ENCODE measurements at regions not wholly inside any gene's neighbourhood (a gene's known extent, or its start where the extent isn't known, plus 50 kb on each side); places are given as distances from the start of the nearest gene placed in this dataset.

GRCh38 chr6:141260627-141261015, 872.1 kb upstream of the GJE1 start:
- no peaks in the 10 kb centered on the region for H3K36me3 ChIP-seq (ENCODE audit: insufficient read depth, low read length)
- no peak overlapping the region for H3K4me3 ChIP-seq (ENCODE audit: low read length)
- H2AFZ ChIP-seq (ENCODE audit: low read depth, low read length) = no peak overlapping the region

DNA sequence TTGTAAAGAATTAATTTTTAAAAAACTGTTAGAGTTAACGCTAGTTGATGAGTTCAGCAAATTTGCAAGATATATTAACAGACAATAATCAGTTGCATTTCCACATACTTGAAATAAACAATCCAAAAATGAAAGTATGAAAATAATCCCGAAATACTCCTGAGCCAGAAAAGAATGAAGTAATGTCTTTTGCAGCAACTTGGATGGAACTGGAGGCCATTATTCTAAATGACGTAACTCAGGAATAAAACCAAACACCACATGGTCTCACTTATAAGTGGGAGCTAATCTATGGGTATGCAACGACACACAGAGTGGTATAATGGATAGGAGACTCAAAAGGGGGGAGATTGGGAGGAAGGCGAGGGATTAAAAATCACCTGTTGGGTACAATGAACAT, 872.9 kb upstream of the GJE1 start:
- Histone ChIP-seq H3K27me3 (ENCODE audit: insufficient read depth, low read depth, low read length) (no peaks in the 10 kb centered on the region), H3K4me2 (ENCODE audit: low read length) (no peak overlapping the region), H3K36me3 (ENCODE audit: insufficient read depth, low read length) (no peaks in the 10 kb centered on the region), H3K4me3 (ENCODE audit: low read length) (no peak overlapping the region), H3K27ac (ENCODE audit: low read length) (no peak overlapping the region), H3F3A (ENCODE audit: insufficient read depth, low read length, poor library complexity, severe bottlenecking) (no peaks in the 10 kb centered on the region), H3K9ac (ENCODE audit: low read length) (no peak overlapping the region), H2AFZ (ENCODE audit: low read depth, low read length) (no peak overlapping the region), H3K79me2 (replicated peaks; ENCODE audit: insufficient read depth, low read length) (no peaks in the 10 kb centered on the region), H3K9me2 (ENCODE audit: insufficient read depth, low read length) (no peaks in the 10 kb centered on the region), H3K9me3 (ENCODE audit: low read length) (no peaks in the 10 kb centered on the region), H4K20me1 (ENCODE audit: insufficient read depth) (no peaks in the 10 kb centered on the region)
- no peak for TF ChIP-seq TAF1 (IDR thresholded peaks at IDR 0.05; ENCODE audit: low read depth)
- no peak for TF ChIP-seq EP300 (conservative IDR thresholded peaks at IDR 0.05; ENCODE audit: poor library complexity, severe bottlenecking)

More at GRCh38 chr6:141260627-141261015, 872.1 kb upstream of the GJE1 start:
- no peaks in the 10 kb centered on the region for H3K79me2 ChIP-seq (replicated peaks; ENCODE audit: insufficient read depth, low read length)
- no peaks in the 10 kb centered on the region for H3F3A ChIP-seq (ENCODE audit: insufficient read depth, low read length, poor library complexity, severe bottlenecking)
- no peaks in the 10 kb centered on the region for H4K20me1 ChIP-seq (ENCODE audit: insufficient read depth)
- no peak overlapping the region for H3K4me2 ChIP-seq (ENCODE audit: low read length)
- H3K27ac ChIP-seq (ENCODE audit: low read length) = no peak overlapping the region
- no peak overlapping the region for H3K9ac ChIP-seq (ENCODE audit: low read length)
- H3K9me3 ChIP-seq (ENCODE audit: low read length) = no peaks in the 10 kb centered on the region
- TF ChIP-seq RAD21 (conservative IDR thresholded peaks at IDR 0.05) (no peak), MXI1 (conservative IDR thresholded peaks at IDR 0.05; ENCODE audit: poor library complexity, severe bottlenecking) (no peak), EP300 (conservative IDR thresholded peaks at IDR 0.05; ENCODE audit: poor library complexity, severe bottlenecking) (no peak), POLR2AphosphoS5 (IDR thresholded peaks at IDR 0.05) (no peak), SMC3 (conservative IDR thresholded peaks at IDR 0.05; ENCODE audit: poor library complexity) (no peak), REST (IDR thresholded peaks at IDR 0.05; ENCODE audit: borderline replicate concordance) (no peak), EZH2 (IDR thresholded peaks at IDR 0.05; ENCODE audit: borderline replicate concordance, insufficient read depth, low read length, poor library complexity, severe bottlenecking) (no peak), TAF1 (IDR thresholded peaks at IDR 0.05; ENCODE audit: low read depth) (no peak)
- TF ChIP-seq, protein P1, sequence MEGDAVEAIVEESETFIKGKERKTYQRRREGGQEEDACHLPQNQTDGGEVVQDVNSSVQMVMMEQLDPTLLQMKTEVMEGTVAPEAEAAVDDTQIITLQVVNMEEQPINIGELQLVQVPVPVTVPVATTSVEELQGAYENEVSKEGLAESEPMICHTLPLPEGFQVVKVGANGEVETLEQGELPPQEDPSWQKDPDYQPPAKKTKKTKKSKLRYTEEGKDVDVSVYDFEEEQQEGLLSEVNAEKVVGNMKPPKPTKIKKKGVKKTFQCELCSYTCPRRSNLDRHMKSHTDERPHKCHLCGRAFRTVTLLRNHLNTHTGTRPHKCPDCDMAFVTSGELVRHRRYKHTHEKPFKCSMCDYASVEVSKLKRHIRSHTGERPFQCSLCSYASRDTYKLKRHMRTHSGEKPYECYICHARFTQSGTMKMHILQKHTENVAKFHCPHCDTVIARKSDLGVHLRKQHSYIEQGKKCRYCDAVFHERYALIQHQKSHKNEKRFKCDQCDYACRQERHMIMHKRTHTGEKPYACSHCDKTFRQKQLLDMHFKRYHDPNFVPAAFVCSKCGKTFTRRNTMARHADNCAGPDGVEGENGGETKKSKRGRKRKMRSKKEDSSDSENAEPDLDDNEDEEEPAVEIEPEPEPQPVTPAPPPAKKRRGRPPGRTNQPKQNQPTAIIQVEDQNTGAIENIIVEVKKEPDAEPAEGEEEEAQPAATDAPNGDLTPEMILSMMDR (IDR thresholded peaks at IDR 0.05; ENCODE audit: poor library complexity, severe bottlenecking) = no peak
- no peaks in the 10 kb centered on the region for H3K9me2 ChIP-seq (ENCODE audit: insufficient read depth, low read length)
- H3K27me3 ChIP-seq (ENCODE audit: insufficient read depth, low read depth, low read length) = no peaks in the 10 kb centered on the region

DNA sequence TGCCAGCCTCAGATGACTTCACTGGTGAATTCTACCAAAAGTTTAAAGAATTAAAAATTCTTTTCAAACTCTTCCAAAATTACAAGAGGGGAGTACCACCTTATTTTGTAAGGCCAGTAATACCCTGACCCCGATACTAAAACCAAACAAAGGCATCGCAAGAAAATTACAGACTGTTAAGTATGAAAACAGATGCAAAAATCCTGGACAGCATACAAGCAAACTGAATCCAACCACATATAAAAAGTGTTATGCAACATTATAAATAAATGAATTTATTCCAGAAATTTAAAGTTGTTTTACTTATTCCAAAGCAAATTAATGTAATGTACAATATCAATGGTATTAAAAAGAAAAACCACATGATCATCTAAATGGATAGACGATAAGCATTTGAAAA, 873.6 kb upstream of the GJE1 start:
- H4K20me1 ChIP-seq (ENCODE audit: insufficient read depth) = no peaks in the 10 kb centered on the region

More for the DNA sequence above, 873.6 kb upstream of the GJE1 start:
- no peak overlapping the region for H3K4me3 ChIP-seq (ENCODE audit: low read length)
- no peaks in the 10 kb centered on the region for H3K27me3 ChIP-seq (ENCODE audit: insufficient read depth, low read depth, low read length)
- H3K9me3 ChIP-seq (ENCODE audit: low read length) = no peaks in the 10 kb centered on the region
- H3K9ac ChIP-seq (ENCODE audit: low read length) = no peak overlapping the region
- no peak overlapping the region for H2AFZ ChIP-seq (ENCODE audit: low read depth, low read length)
- TF ChIP-seq MXI1 (conservative IDR thresholded peaks at IDR 0.05; ENCODE audit: poor library complexity, severe bottlenecking) (no peak), EP300 (conservative IDR thresholded peaks at IDR 0.05; ENCODE audit: poor library complexity, severe bottlenecking) (no peak), RAD21 (conservative IDR thresholded peaks at IDR 0.05) (no peak), REST (IDR thresholded peaks at IDR 0.05; ENCODE audit: borderline replicate concordance) (no peak), TAF1 (IDR thresholded peaks at IDR 0.05; ENCODE audit: low read depth) (no peak), POLR2AphosphoS5 (IDR thresholded peaks at IDR 0.05) (no peak), SMC3 (conservative IDR thresholded peaks at IDR 0.05; ENCODE audit: poor library complexity) (no peak), EZH2 (IDR thresholded peaks at IDR 0.05; ENCODE audit: borderline replicate concordance, insufficient read depth, low read length, poor library complexity, severe bottlenecking) (no peak)
- TF ChIP-seq, protein P1 (IDR thresholded peaks at IDR 0.05; ENCODE audit: poor library complexity, severe bottlenecking) = no peak
- no peaks in the 10 kb centered on the region for H3K79me2 ChIP-seq (replicated peaks; ENCODE audit: insufficient read depth, low read length)
- no peaks in the 10 kb centered on the region for H3F3A ChIP-seq (ENCODE audit: insufficient read depth, low read length, poor library complexity, severe bottlenecking)
- H3K36me3 ChIP-seq (ENCODE audit: insufficient read depth, low read length) = no peaks in the 10 kb centered on the region
- H3K9me2 ChIP-seq (ENCODE audit: insufficient read depth, low read length) = no peaks in the 10 kb centered on the region
- H3K27ac ChIP-seq (ENCODE audit: low read length) = no peak overlapping the region
- no peak overlapping the region for H3K4me2 ChIP-seq (ENCODE audit: low read length)

Measured in neural cell (in vitro differentiated cells).